ENCODE measurements at regions not wholly inside any gene's neighbourhood (a gene's known extent, or its start where the extent isn't known, plus 50 kb on each side); places are given as distances from the start of the nearest gene placed in this dataset.
A peak's percentile ranks its signal among the peaks of the same experiment; 100 is the strongest.
"Not testable (repeated sequence)": the region's sequence is repeated elsewhere in the genome, so short reads cannot be mapped to it uniquely, and the experiment has no call there.

- no peaks in the 10 kb centered on the region for H3K36me3 Mint-ChIP-seq (ENCODE audit: low read depth)
- H3K27ac Mint-ChIP-seq, result no peak overlapping the region
These were observed 386.6 kb upstream of the FGF16 start for GRCh38 chrX:77060572-77060971.

GRCh38 chrX:77061022-77061421, 386.2 kb upstream of the FGF16 start:
- Mint-ChIP-seq H3K36me3 (ENCODE audit: low read depth) (no peaks in the 10 kb centered on the region), H3K4me1 (ENCODE audit: low read depth) (peaks cover 1% of the 10 kb centered on the region), H3K27ac (no peak overlapping the region), H3K9me3 (no peaks in the 10 kb centered on the region), H3K4me3 (no peak overlapping the region), H3K27me3 (ENCODE audit: low read depth) (no peaks in the 10 kb centered on the region)

More at GRCh38 chrX:77060572-77060971, 386.6 kb upstream of the FGF16 start:
- Mint-ChIP-seq H3K4me3 (no peak overlapping the region), H3K4me1 (ENCODE audit: low read depth) (peaks cover 1% of the 10 kb centered on the region), H3K27me3 (ENCODE audit: low read depth) (no peaks in the 10 kb centered on the region), H3K9me3 (no peaks in the 10 kb centered on the region)

- H3K27ac Mint-ChIP-seq, result no peak overlapping the region
- no peaks in the 10 kb centered on the region for H3K27me3 Mint-ChIP-seq (ENCODE audit: low read depth)
- no peak overlapping the region for H3K4me3 Mint-ChIP-seq
- peaks cover 1% of the 10 kb centered on the region for H3K4me1 Mint-ChIP-seq (ENCODE audit: low read depth)
- H3K9me3 Mint-ChIP-seq, result no peaks in the 10 kb centered on the region
- no peaks in the 10 kb centered on the region for H3K36me3 Mint-ChIP-seq (ENCODE audit: low read depth)
These were observed 385.6 kb upstream of the FGF16 start for GRCh38 chrX:77061545-77061944.

- Mint-ChIP-seq H3K36me3 (ENCODE audit: low read depth) (no peaks in the 10 kb centered on the region), H3K27ac (no peak overlapping the region), H3K4me3 (no peak overlapping the region), H3K9me3 (no peaks in the 10 kb centered on the region), H3K4me1 (ENCODE audit: low read depth) (peaks cover 9% of the 10 kb centered on the region), H3K27me3 (ENCODE audit: low read depth) (no peaks in the 10 kb centered on the region)
These were observed 381.3 kb upstream of the FGF16 start for GRCh38 chrX:77065896-77066295.

- H3K27me3 Mint-ChIP-seq (ENCODE audit: low read depth), result no peaks in the 10 kb centered on the region
- peak overlapping the region; percentile 35 for H3K27ac Mint-ChIP-seq
- no peaks in the 10 kb centered on the region for H3K36me3 Mint-ChIP-seq (ENCODE audit: low read depth)
- peaks cover 7% of the 10 kb centered on the region for H3K4me1 Mint-ChIP-seq (ENCODE audit: low read depth)
- no peaks in the 10 kb centered on the region for H3K9me3 Mint-ChIP-seq
- peak overlapping the region; percentile 61 for H3K4me3 Mint-ChIP-seq
These were observed 376.8 kb upstream of the FGF16 start for GRCh38 chrX:77070202-77070918.

- H3K4me1 Mint-ChIP-seq (ENCODE audit: low read depth), result no peaks in the 10 kb centered on the region
- no peak overlapping the region for H3K4me3 Mint-ChIP-seq
- no peaks in the 10 kb centered on the region for H3K27me3 Mint-ChIP-seq (ENCODE audit: low read depth)
- H3K27ac Mint-ChIP-seq, result no peak overlapping the region
- no peaks in the 10 kb centered on the region for H3K36me3 Mint-ChIP-seq (ENCODE audit: low read depth)
- peaks cover 10% of the 10 kb centered on the region for H3K9me3 Mint-ChIP-seq
These were observed 370.3 kb upstream of the FGF16 start for GRCh38 chrX:77076896-77077295.

- peaks cover 10% of the 10 kb centered on the region for H3K9me3 Mint-ChIP-seq
- H3K36me3 Mint-ChIP-seq (ENCODE audit: low read depth); H3K27me3 Mint-ChIP-seq (ENCODE audit: low read depth); H3K4me3 Mint-ChIP-seq; H3K4me1 Mint-ChIP-seq (ENCODE audit: low read depth); H3K27ac Mint-ChIP-seq: not testable (repeated sequence)
These were observed 366.0 kb upstream of the FGF16 start for GRCh38 chrX:77081237-77081636.

GRCh38 chrX:77085372-77085771, 361.8 kb upstream of the FGF16 start:
- Mint-ChIP-seq H3K36me3 (ENCODE audit: low read depth) (no peaks in the 10 kb centered on the region), H3K4me3 (no peak overlapping the region), H3K27ac (no peak overlapping the region), H3K9me3 (peaks cover 5% of the 10 kb centered on the region), H3K4me1 (ENCODE audit: low read depth) (no peaks in the 10 kb centered on the region), H3K27me3 (ENCODE audit: low read depth) (no peaks in the 10 kb centered on the region)

GRCh38 chrX:77087529-77088169, 359.5 kb upstream of the FGF16 start:
- Mint-ChIP-seq H3K4me1 (ENCODE audit: low read depth) (no peaks in the 10 kb centered on the region), H3K27me3 (ENCODE audit: low read depth) (no peaks in the 10 kb centered on the region), H3K4me3 (no peak overlapping the region), H3K9me3 (no peaks in the 10 kb centered on the region), H3K27ac (no peak overlapping the region), H3K36me3 (ENCODE audit: low read depth) (no peaks in the 10 kb centered on the region)

GRCh38 chrX:77088233-77088632, 359.0 kb upstream of the FGF16 start:
- H3K36me3 Mint-ChIP-seq (ENCODE audit: low read depth), result no peaks in the 10 kb centered on the region
- H3K9me3 Mint-ChIP-seq, result no peaks in the 10 kb centered on the region
- no peaks in the 10 kb centered on the region for H3K4me1 Mint-ChIP-seq (ENCODE audit: low read depth)
- no peak overlapping the region for H3K27ac Mint-ChIP-seq
- H3K27me3 Mint-ChIP-seq (ENCODE audit: low read depth), result no peaks in the 10 kb centered on the region
- H3K4me3 Mint-ChIP-seq, result no peak overlapping the region

GRCh38 chrX:77114501-77114900, 332.7 kb upstream of the FGF16 start:
- no peak overlapping the region for H3K27ac Mint-ChIP-seq
- no peak overlapping the region for H3K4me3 Mint-ChIP-seq
- no peaks in the 10 kb centered on the region for H3K27me3 Mint-ChIP-seq (ENCODE audit: low read depth)
- H3K4me1 Mint-ChIP-seq (ENCODE audit: low read depth), result no peaks in the 10 kb centered on the region
- H3K9me3 Mint-ChIP-seq, result no peaks in the 10 kb centered on the region
- H3K36me3 Mint-ChIP-seq (ENCODE audit: low read depth), result no peaks in the 10 kb centered on the region

- no peak overlapping the region for H3K27ac Mint-ChIP-seq
- H3K4me3 Mint-ChIP-seq, result no peak overlapping the region
- H3K9me3 Mint-ChIP-seq, result no peaks in the 10 kb centered on the region
- H3K4me1 Mint-ChIP-seq (ENCODE audit: low read depth), result no peaks in the 10 kb centered on the region
- no peaks in the 10 kb centered on the region for H3K36me3 Mint-ChIP-seq (ENCODE audit: low read depth)
- H3K27me3 Mint-ChIP-seq (ENCODE audit: low read depth), result no peaks in the 10 kb centered on the region
These were observed 328.5 kb upstream of the FGF16 start for GRCh38 chrX:77118686-77119085.

GRCh38 chrX:77119706-77120105, 327.5 kb upstream of the FGF16 start:
- H3K4me1 Mint-ChIP-seq (ENCODE audit: low read depth), result no peaks in the 10 kb centered on the region
- no peak overlapping the region for H3K27ac Mint-ChIP-seq
- H3K36me3 Mint-ChIP-seq (ENCODE audit: low read depth), result no peaks in the 10 kb centered on the region
- H3K9me3 Mint-ChIP-seq, result no peaks in the 10 kb centered on the region
- H3K4me3 Mint-ChIP-seq, result no peak overlapping the region
- H3K27me3 Mint-ChIP-seq (ENCODE audit: low read depth), result no peaks in the 10 kb centered on the region

GRCh38 chrX:77123917-77124316, 323.3 kb upstream of the FGF16 start:
- not testable (repeated sequence) for H3K4me1 Mint-ChIP-seq (ENCODE audit: low read depth); H3K4me3 Mint-ChIP-seq; H3K27ac Mint-ChIP-seq; H3K9me3 Mint-ChIP-seq; H3K36me3 Mint-ChIP-seq (ENCODE audit: low read depth); H3K27me3 Mint-ChIP-seq (ENCODE audit: low read depth)

- not testable (repeated sequence) for H3K4me1 Mint-ChIP-seq (ENCODE audit: low read depth); H3K27ac Mint-ChIP-seq; H3K36me3 Mint-ChIP-seq (ENCODE audit: low read depth); H3K4me3 Mint-ChIP-seq; H3K9me3 Mint-ChIP-seq; H3K27me3 Mint-ChIP-seq (ENCODE audit: low read depth)
These were observed 319.6 kb upstream of the FGF16 start for GRCh38 chrX:77127571-77127970.

Measured in T-helper 1 cell treated with Interleukin-12 subunit alpha and Interleukin-12 subunit beta and Interleukin-4 antibody, amounts not matched to agents 30 μg/mL and 1 μg/mL, for 36 hours (primary cell).